ENCODE measurements at regions not wholly inside any gene's neighbourhood (a gene's known extent, or its start where the extent isn't known, plus 50 kb on each side); places are given as distances from the start of the nearest gene placed in this dataset.

- Histone ChIP-seq H3K4me1 (ENCODE audit: control insufficient read depth, insufficient read depth, low read length) (no peaks in the 10 kb centered on the region), H3K9ac (ENCODE audit: control insufficient read depth, insufficient read depth, low read length) (no peak overlapping the region), H4K20me1 (ENCODE audit: control insufficient read depth, insufficient read depth) (no peaks in the 10 kb centered on the region), H2AFZ (ENCODE audit: control insufficient read depth, low read depth, low read length) (no peak overlapping the region), H3K27me3 (replicated peaks in 1 of 2; ENCODE audit: control insufficient read depth in 2 of 2, insufficient read depth in 2 of 2, low read length in 1 of 2) (no peaks in the 10 kb centered on the region), H3K9me3 (replicated peaks; ENCODE audit: control insufficient read depth, insufficient read depth, low read length) (peaks cover 5% of the 10 kb centered on the region; the same call in 1 of the 3 replicates), H3K27ac (ENCODE audit: control insufficient read depth, insufficient read depth) (no peak overlapping the region), H3K36me3 (ENCODE audit: control insufficient read depth in 2 of 2, insufficient read depth in 2 of 2, low read length in 1 of 2) (no peaks in the 10 kb centered on the region), H3K4me2 (ENCODE audit: control insufficient read depth, insufficient read depth) (no peak overlapping the region), H3K4me3 (no peak overlapping the region), H3K79me2 (ENCODE audit: control insufficient read depth, insufficient read depth, low read length) (no peaks in the 10 kb centered on the region)
- in situ Hi-C loops (cut with MboI): no loop called here
- ChIA-PET SMC1A (ENCODE audit: uncharacterized antibody, unreplicated experiment) (no interaction called here), CTCF (interaction anchor here (1.4 kb wide), 1 partner anchor 8 kb away, joined by 5 read pairs; no protein-coding TSS in a partner anchor), POLR2A (no interaction called here), RAD21 (ENCODE audit: unreplicated experiment) (no interaction called here)
- ATAC-seq: no peak
- no TSS peak for BruUV-seq (replicated peaks)
- intact Hi-C loops (cut with micrococcal nuclease; ENCODE audit: unreplicated experiment): no loop called here
- no peak for TF ChIP-seq ZNF622 (IDR thresholded peaks at IDR 0.05)
- TF ChIP-seq CUX1 (IDR thresholded peaks at IDR 0.05; ENCODE audit: insufficient replicate concordance, low read depth, low read length): no peak
- TF ChIP-seq JUNB (IDR thresholded peaks at IDR 0.05): no peak
- no peak for TF ChIP-seq PBX3 (IDR thresholded peaks at IDR 0.05; ENCODE audit: insufficient replicate concordance, low read depth, low read length)
- TF ChIP-seq CBX5 (IDR thresholded peaks at IDR 0.05; ENCODE audit: low read depth): no peak
- TF ChIP-seq NFXL1 (IDR thresholded peaks at IDR 0.05; ENCODE audit: borderline replicate concordance): no peak
- no peak for TF ChIP-seq CEBPZ (IDR thresholded peaks at IDR 0.05; ENCODE audit: low read depth, low read length)
- TF ChIP-seq DPF2 (IDR thresholded peaks at IDR 0.05): no peak
- no peak for TF ChIP-seq NFYB (IDR thresholded peaks at IDR 0.05; ENCODE audit: insufficient read depth, low read depth, low read length)
- no peak for TF ChIP-seq ZBTB33 (IDR thresholded peaks at IDR 0.05)
- TF ChIP-seq CREM (IDR thresholded peaks at IDR 0.05; ENCODE audit: low read depth): no peak
- WGBS (ENCODE audit: insufficient coverage, insufficient replicate concordance, low lambda C conversion rate, missing lambda C conversion rate): 77% methylated on average over 3 of the region's 3 CpGs
- FAIRE-seq: no peak
- no peak for DNase-seq (ENCODE audit: low read depth, low spot score)
Measured at GRCh38 chr2:42868096-42868495, 75.7 kb upstream of the HAAO start.
